Panc1 (cell line): ENCODE measurements at regions not wholly inside any gene's neighbourhood (a gene's known extent, or its start where the extent isn't known, plus 50 kb on each side); places are given as distances from the start of the nearest gene placed in this dataset.

Experiments
- ATAC-seq: fragments of 200-7000 bp; cut with Tn5 transposase; 2 replicates; pipeline ENCODE4 v1.9.1; 2020; ENCODE audit warnings: mild to moderate bottlenecking, moderate library complexity
- BruUV-seq: library from RNA; stranded (reverse); fragments of 400-500 nt; replicated peaks from 2 replicates; lab custom pipeline; 2021; lab: Mats Ljungman, UMichigan
- CTCF ChIA-PET: fragments of 300-600 bp; sonication (Branson Sonifier 250); formaldehyde crosslinking; loops from one replicate; lab custom pipeline; 2022; ENCODE audit warnings: antibody characterized with exemption; lab: Charles Lee
- POLR2A ChIA-PET: fragments of 300-600 bp; sonication (Branson Sonifier 250); formaldehyde crosslinking; loops from one replicate; lab custom pipeline; 2022; ENCODE audit warnings: antibody characterized with exemption; lab: Charles Lee
- DNase-seq: peaks from one replicate; pipeline ENCODE4 v3.0.0-alpha.2; 2010; ENCODE audit warnings: low read depth, low spot score
- H3K27ac ChIP-seq: 2 replicates; pipeline ENCODE4 v1.5.1; 2011; ENCODE audit warnings: mild to moderate bottlenecking, low read length, inconsistent platforms
- H3K27me3 ChIP-seq: fragments of 200-500 bp; sonication (Bioruptor generic); 2 replicates; pipeline ENCODE4 v1.6.0; 2014; ENCODE audit warnings: low read length, inconsistent platforms; ENCODE audit not compliant: control insufficient read depth, insufficient read depth
- H3K36me3 ChIP-seq: fragments of 200-500 bp; sonication (Bioruptor generic); 2 replicates; pipeline ENCODE4 v1.5.1; 2014; ENCODE audit warnings: inconsistent platforms, mild to moderate bottlenecking, low read length, moderate library complexity; ENCODE audit not compliant: control insufficient read depth, insufficient read depth
- H3K4me1 ChIP-seq: 2 replicates; pipeline ENCODE4 v1.5.1; 2011; ENCODE audit warnings: inconsistent platforms, mild to moderate bottlenecking, low read length, moderate library complexity; ENCODE audit not compliant: control insufficient read depth, insufficient read depth
- H3K4me3 ChIP-seq, 2 experiments: 2 replicates each; pipeline ENCODE4 v1.5.1; 2011 to 2012; ENCODE audit warnings: low read depth in 2 of 2, low read length in 2 of 2, mild to moderate bottlenecking in 2 of 2, inconsistent platforms in 1 of 2, moderate library complexity in 1 of 2
- H3K9me3 ChIP-seq: fragments of 200-500 bp; sonication (Bioruptor generic); 2 replicates; pipeline ENCODE4 v1.5.1; 2014; ENCODE audit warnings: low read depth, mild to moderate bottlenecking, inconsistent platforms, low read length, moderate library complexity; ENCODE audit not compliant: control insufficient read depth, insufficient read depth
- CTCF ChIP-seq: fragments of 450-650 bp; IDR thresholded peaks from 2 replicates; pipeline ENCODE4 v1.5.1; 2017; ENCODE audit warnings: mild to moderate bottlenecking
- POLR2AphosphoS5 ChIP-seq: IDR thresholded peaks from 2 replicates; pipeline ENCODE4 v1.6.1; 2012; ENCODE audit warnings: mild to moderate bottlenecking, low read depth, low read length, moderate library complexity
- REST ChIP-seq, 2 experiments: IDR thresholded peaks; 2 replicates each; pipeline ENCODE4 v1.6.1; 2011 to 2012; ENCODE audit warnings: low read depth in 2 of 2, control low read depth in 1 of 2, low read length in 1 of 2, mild to moderate bottlenecking in 1 of 2, moderate library complexity in 1 of 2; ENCODE audit not compliant: insufficient read depth in 1 of 2
- SIN3A ChIP-seq: IDR thresholded peaks from 2 replicates; pipeline ENCODE4 v1.6.1; 2012; ENCODE audit warnings: low read depth, mild to moderate bottlenecking, low read length, moderate library complexity, borderline replicate concordance; ENCODE audit not compliant: insufficient read depth
- TCF7L2 ChIP-seq: IDR thresholded peaks from 2 replicates; pipeline ENCODE4 v1.6.1; 2011; ENCODE audit warnings: mild to moderate bottlenecking, low read depth, low read length, inconsistent platforms
- in situ Hi-C: cut with HindIII; loops from 2 replicates; pipeline ENCODE4 v1.10.0; 2016; ENCODE audit warnings: low sequenced_read_pairs, low pct_unique_long_range_greater_than_20kb
- intact Hi-C: fragments of 100-400 bp; cut with micrococcal nuclease; formaldehyde crosslinking; loops from one replicate; pipeline ENCODE4 v1.10.0; 2022; ENCODE audit not compliant: unreplicated experiment

GRCh38 chr21:16004086-16004485 is 274.3 kb downstream of the USP25 start:
- ChIA-PET CTCF (no interaction called here), POLR2A (no interaction called here)
- H3K27me3 ChIP-seq: no peaks in the 10 kb centered on the region
- no peak overlapping the region for H3K27ac ChIP-seq
- H3K9me3 ChIP-seq: no peaks in the 10 kb centered on the region
- in situ Hi-C loops (no loop called here), intact Hi-C loops (no loop called here)
- TF ChIP-seq CTCF: no peak
- H3K36me3 ChIP-seq: no peaks in the 10 kb centered on the region
- DNase-seq: no peak
- no peak overlapping the region for H3K4me3 ChIP-seq
- ATAC-seq: no peak
- no TSS peak for BruUV-seq
- H3K4me1 ChIP-seq: no peaks in the 10 kb centered on the region

- no TSS peak for BruUV-seq
- Histone ChIP-seq H3K27ac (no peak overlapping the region), H3K4me3 (no peak overlapping the region), H3K36me3 (no peaks in the 10 kb centered on the region), H3K27me3 (no peaks in the 10 kb centered on the region), H3K9me3 (no peaks in the 10 kb centered on the region), H3K4me1 (no peaks in the 10 kb centered on the region)
- intact Hi-C loops (no loop called here), in situ Hi-C loops (no loop called here)
- TF ChIP-seq POLR2AphosphoS5 (no peak), CTCF (no peak), SIN3A (no peak), TCF7L2 (no peak), REST (IDR thresholded peaks at IDR 0.05; ENCODE audit: insufficient read depth in 1 of 2, low read depth in 2 of 2, low read length in 1 of 2) (no peak)
- CTCF ChIA-PET: no interaction called here
- ATAC-seq (no peak), DNase-seq (no peak)
- POLR2A ChIA-PET: no interaction called here
Observed at GRCh38 chr21:16004523-16004922, 274.7 kb downstream of the USP25 start.

GRCh38 chr21:16005996-16006395 is 276.2 kb downstream of the USP25 start:
- ChIA-PET POLR2A (no interaction called here), CTCF (no interaction called here)
- ATAC-seq (no peak), DNase-seq (no peak)
- intact Hi-C loops: no loop called here
- no TSS peak for BruUV-seq
- Histone ChIP-seq H3K4me3 (no peak overlapping the region), H3K4me1 (no peaks in the 10 kb centered on the region), H3K27me3 (no peaks in the 10 kb centered on the region), H3K9me3 (no peaks in the 10 kb centered on the region), H3K27ac (no peak overlapping the region), H3K36me3 (no peaks in the 10 kb centered on the region)
- TF ChIP-seq CTCF (no peak), REST (IDR thresholded peaks at IDR 0.05; ENCODE audit: insufficient read depth in 1 of 2, low read depth in 2 of 2, low read length in 1 of 2) (no peak), TCF7L2 (no peak), POLR2AphosphoS5 (no peak), SIN3A (no peak)
- in situ Hi-C loops: no loop called here
